Trophoblast cell (in vitro differentiated cells and primary cell): ENCODE measurements at regions not wholly inside any gene's neighbourhood (a gene's known extent, or its start where the extent isn't known, plus 50 kb on each side); places are given as distances from the start of the nearest gene placed in this dataset.

ENCODE experiments used
- DNase-seq, 2 donors: peaks; one replicate each; pipeline ENCODE4 v3.0.0-alpha.2; 2016
- H2AFZ ChIP-seq: 2 replicates; pipeline ENCODE4 v1.6.1; 2013; ENCODE audit warnings: low read length, moderate library complexity, mild to moderate bottlenecking; ENCODE audit not compliant: insufficient read depth, poor library complexity
- H2AK5ac ChIP-seq: 2 replicates; pipeline ENCODE4 v1.6.1; 2013; ENCODE audit warnings: mild to moderate bottlenecking, low read length
- H2BK120ac ChIP-seq: 2 replicates; pipeline ENCODE4 v1.6.1; 2013; ENCODE audit warnings: low read length, mild to moderate bottlenecking, moderate library complexity; ENCODE audit not compliant: insufficient read depth, poor library complexity
- H2BK12ac ChIP-seq: 2 replicates; pipeline ENCODE4 v1.6.1; 2013; ENCODE audit warnings: mild to moderate bottlenecking, low read length, moderate library complexity
- H2BK5ac ChIP-seq: 2 replicates; pipeline ENCODE4 v1.6.1; 2013; ENCODE audit warnings: low read length, low read depth, moderate library complexity, mild to moderate bottlenecking; ENCODE audit not compliant: poor library complexity
- H3K14ac ChIP-seq: 2 replicates; pipeline ENCODE4 v1.6.1; 2013; ENCODE audit warnings: mild to moderate bottlenecking, low read length
- H3K18ac ChIP-seq: 2 replicates; pipeline ENCODE4 v1.6.1; 2013; ENCODE audit warnings: mild to moderate bottlenecking, low read length
- H3K23ac ChIP-seq: 2 replicates; pipeline ENCODE4 v1.6.1; 2013; ENCODE audit warnings: low read length
- H3K27ac ChIP-seq: 2 replicates; pipeline ENCODE4 v1.5.1; 2013; ENCODE audit warnings: low read depth, mild to moderate bottlenecking, inconsistent platforms, low read length, moderate library complexity
- H3K27me3 ChIP-seq: 2 replicates; pipeline ENCODE4 v1.6.1; 2013; ENCODE audit warnings: inconsistent platforms, mild to moderate bottlenecking, low read length, moderate library complexity; ENCODE audit not compliant: insufficient read depth
- H3K36me3 ChIP-seq, 2 experiments: 1 replicate in 1 of 2; 2 replicates in 1 of 2; pipeline ENCODE4 v1.6.1; 2013; ENCODE audit warnings: low read length in 2 of 2, mild to moderate bottlenecking in 2 of 2, moderate library complexity in 1 of 2; ENCODE audit not compliant: insufficient read depth in 2 of 2, control insufficient read depth in 1 of 2
- H3K4ac ChIP-seq: 2 replicates; pipeline ENCODE4 v1.6.1; 2013; ENCODE audit warnings: low read depth, mild to moderate bottlenecking, low read length, moderate library complexity
- H3K4me1 ChIP-seq, 2 experiments: 1 replicate in 1 of 2; 2 replicates in 1 of 2; pipeline ENCODE4 v1.6.1; 2013; ENCODE audit warnings: low read length in 2 of 2, mild to moderate bottlenecking in 2 of 2, moderate library complexity in 1 of 2; ENCODE audit not compliant: insufficient read depth in 2 of 2, control insufficient read depth in 1 of 2
- H3K4me2 ChIP-seq: 2 replicates; pipeline ENCODE4 v1.6.1; 2013; ENCODE audit warnings: inconsistent platforms, mild to moderate bottlenecking, low read length, moderate library complexity
- H3K4me3 ChIP-seq: 2 replicates; pipeline ENCODE4 v1.5.1; 2013; ENCODE audit warnings: mild to moderate bottlenecking, low read depth, low read length, inconsistent platforms
- H3K79me1 ChIP-seq: one replicate; pipeline ENCODE4 v1.6.1; 2013; ENCODE audit warnings: low read length
- H3K79me2 ChIP-seq: 2 replicates; pipeline ENCODE4 v1.6.1; 2013; ENCODE audit warnings: low read length, mild to moderate bottlenecking; ENCODE audit not compliant: control insufficient read depth, insufficient read depth, poor library complexity
- H3K9ac ChIP-seq: 2 replicates; pipeline ENCODE4 v1.6.1; 2013; ENCODE audit warnings: mild to moderate bottlenecking, low read length
- H3K9me3 ChIP-seq: 2 replicates; pipeline ENCODE4 v1.6.1; 2013; ENCODE audit warnings: low read depth, mild to moderate bottlenecking, control low read depth, inconsistent platforms, low read length; ENCODE audit not compliant: insufficient read depth
- H4K12ac ChIP-seq: 2 replicates; pipeline ENCODE4 v1.6.1; 2013; ENCODE audit warnings: low read depth, mild to moderate bottlenecking, low read length, moderate library complexity
- H4K8ac ChIP-seq: 2 replicates; pipeline ENCODE4 v1.6.1; 2013; ENCODE audit warnings: low read depth, mild to moderate bottlenecking, low read length, moderate library complexity
- H4K91ac ChIP-seq: one replicate; pipeline ENCODE4 v1.6.1; 2013; ENCODE audit warnings: low read depth, mild to moderate bottlenecking, low read length, moderate library complexity
- WGBS: extraction: QIAGEN DNeasy Blood & Tissue Kit; methylation state at CpG from one replicate; pipeline ENCODE4 v1.1.7; 2013; ENCODE audit warnings: missing lambda C conversion rate; ENCODE audit not compliant: insufficient read length, insufficient coverage; ENCODE audit errors: extremely low coverage; 5-methylcytosine and 5-hydroxymethylcytosine counted together

DNA sequence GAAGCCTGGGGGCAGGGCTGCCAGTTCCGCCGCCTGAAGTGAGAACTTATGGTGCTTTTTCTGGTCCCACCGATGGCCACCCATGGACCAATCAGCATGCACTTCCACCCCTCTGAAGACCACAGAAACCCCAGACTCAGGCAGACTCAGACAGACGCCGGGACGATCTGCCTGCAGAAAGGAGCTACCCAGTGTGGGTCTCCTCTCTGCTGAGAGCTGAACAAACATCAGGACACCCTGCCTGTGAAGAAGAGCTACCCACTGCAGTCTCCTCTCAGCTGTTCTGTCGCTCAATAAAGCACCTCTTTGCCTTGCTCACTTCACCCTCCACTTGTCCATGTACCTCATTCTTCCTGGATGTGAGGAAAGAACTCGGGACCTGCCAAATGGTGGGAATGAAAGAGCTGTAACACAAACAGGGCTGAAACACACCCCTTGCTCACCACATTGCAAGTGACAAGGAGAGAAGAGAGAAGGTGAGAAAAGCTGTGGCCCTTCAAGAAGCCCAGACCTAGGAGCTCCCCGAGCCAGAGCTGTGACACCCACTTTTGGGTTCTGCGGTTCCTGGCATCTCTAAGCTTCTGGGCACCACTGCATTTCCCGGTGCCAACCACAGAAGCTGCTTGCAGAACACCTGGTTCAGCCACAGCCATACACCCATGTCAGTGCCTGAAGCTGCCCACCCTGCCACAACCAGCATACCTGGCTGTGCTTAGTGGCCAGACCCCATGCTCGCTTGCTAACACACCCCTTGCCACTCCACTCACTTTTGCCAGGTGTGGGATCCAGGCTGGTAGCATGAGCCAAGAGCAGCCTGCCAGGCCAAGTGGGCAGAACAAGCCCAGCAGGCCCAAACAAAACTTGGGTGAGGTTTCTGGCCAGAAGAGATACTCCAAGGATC lies 114.3 kb upstream of the TSLP start:
- Histone ChIP-seq H3K23ac (no peak overlapping the region), H2AFZ (no peak overlapping the region), H3K4me1 (no peaks in the 10 kb centered on the region), H2AK5ac (no peak overlapping the region), H3K36me3 (no peaks in the 10 kb centered on the region), H3K4ac (no peak overlapping the region), H3K27me3 (no peaks in the 10 kb centered on the region), H2BK120ac (no peak overlapping the region), H4K91ac (no peak overlapping the region), H3K27ac (no peak overlapping the region), H4K8ac (no peak overlapping the region), H3K9me3 (peaks cover 3% of the 10 kb centered on the region), H3K79me2 (no peaks in the 10 kb centered on the region), H3K4me2 (no peak overlapping the region), H3K4me3 (no peak overlapping the region), H4K12ac (no peak overlapping the region), H3K9ac (no peak overlapping the region), H3K14ac (no peak overlapping the region), H3K79me1 (no peaks in the 10 kb centered on the region), H3K18ac (no peak overlapping the region), H2BK5ac (no peak overlapping the region), H2BK12ac (no peak overlapping the region)
- DNase-seq: no peak
- WGBS: no CpG with 5 or more reads among the region's 12 CpGs

DNA sequence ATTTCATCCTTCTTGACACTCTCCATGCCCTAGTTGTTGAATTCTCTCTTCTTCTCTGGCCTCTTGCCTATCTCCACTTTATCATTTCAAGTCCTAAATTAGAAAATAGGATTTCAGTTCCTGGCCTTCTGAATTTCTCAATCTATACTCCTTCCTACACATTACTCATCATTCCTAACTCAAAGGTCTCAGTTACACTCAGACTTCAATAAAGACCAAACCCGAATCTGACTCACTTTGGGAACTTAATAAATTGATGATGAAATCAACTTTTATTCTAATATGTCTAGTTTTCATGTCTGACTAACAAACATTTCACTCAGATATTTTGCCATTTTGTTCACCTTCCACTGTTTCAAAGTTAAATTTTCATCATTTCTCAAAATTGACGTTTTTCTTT lies 113.6 kb upstream of the TSLP start:
- Histone ChIP-seq H4K12ac (no peak overlapping the region), H2BK120ac (no peak overlapping the region), H3K36me3 (no peaks in the 10 kb centered on the region), H3K23ac (no peak overlapping the region), H3K4me3 (no peak overlapping the region), H3K27me3 (no peaks in the 10 kb centered on the region), H3K4me1 (no peaks in the 10 kb centered on the region), H2AFZ (no peak overlapping the region), H3K79me2 (no peaks in the 10 kb centered on the region), H3K9ac (no peak overlapping the region), H3K9me3 (peaks cover 3% of the 10 kb centered on the region), H3K18ac (no peak overlapping the region), H3K4ac (no peak overlapping the region), H3K79me1 (no peaks in the 10 kb centered on the region), H2BK12ac (no peak overlapping the region), H2BK5ac (no peak overlapping the region), H4K8ac (no peak overlapping the region), H4K91ac (no peak overlapping the region), H3K4me2 (no peak overlapping the region), H2AK5ac (no peak overlapping the region), H3K27ac (no peak overlapping the region), H3K14ac (no peak overlapping the region)
- WGBS: no CpG with 5 or more reads among the region's 2 CpGs
- no peak for DNase-seq

DNA sequence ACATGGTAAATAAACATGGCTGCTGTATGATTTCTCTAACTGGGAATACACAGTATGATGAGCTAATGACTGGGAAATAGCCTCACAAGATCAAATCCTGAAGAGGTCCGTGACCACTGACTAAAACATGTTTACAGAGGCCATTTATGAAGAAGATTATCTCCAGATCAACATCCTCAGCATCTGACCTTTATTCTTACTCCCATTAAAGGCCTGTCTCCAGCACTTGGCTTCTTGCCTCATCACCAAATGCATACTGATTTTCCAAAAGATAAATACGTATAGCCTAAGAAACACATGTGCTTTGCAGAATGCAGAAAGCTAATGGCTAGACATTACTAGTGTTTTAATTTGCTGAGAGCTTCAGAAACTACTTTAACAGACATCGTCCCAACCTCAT lies 108.0 kb upstream of the TSLP start:
- H3K18ac ChIP-seq: no peak overlapping the region
- H3K27me3 ChIP-seq: no peaks in the 10 kb centered on the region
- no peak overlapping the region for H4K8ac ChIP-seq
- no peak overlapping the region for H2AK5ac ChIP-seq
- no peak overlapping the region for H3K27ac ChIP-seq
- DNase-seq: peak; percentile 52 to 90
- no peak overlapping the region for H3K4ac ChIP-seq
- H2AFZ ChIP-seq: no peak overlapping the region
- no peak overlapping the region for H4K91ac ChIP-seq
- no peak overlapping the region for H3K4me2 ChIP-seq
- H3K79me2 ChIP-seq: no peaks in the 10 kb centered on the region
- no peaks in the 10 kb centered on the region for H3K79me1 ChIP-seq
- no peak overlapping the region for H3K23ac ChIP-seq
- H4K12ac ChIP-seq: no peak overlapping the region
- no peaks in the 10 kb centered on the region for H3K36me3 ChIP-seq
- H2BK12ac ChIP-seq: no peak overlapping the region
- no peak overlapping the region for H3K9ac ChIP-seq
- H3K4me1 ChIP-seq: peaks cover 0 to 2% of the 10 kb centered on the region in 2 experiments
- no CpG with 5 or more reads among the region's 3 CpGs for WGBS
- H3K9me3 ChIP-seq: no peaks in the 10 kb centered on the region
- H2BK120ac ChIP-seq: no peak overlapping the region
- H3K4me3 ChIP-seq: no peak overlapping the region
- H2BK5ac ChIP-seq: no peak overlapping the region
- H3K14ac ChIP-seq: no peak overlapping the region

- Histone ChIP-seq H3K18ac (no peak overlapping the region), H2BK5ac (no peak overlapping the region), H3K9me3 (no peaks in the 10 kb centered on the region), H2AK5ac (no peak overlapping the region), H3K27ac (no peak overlapping the region), H3K23ac (no peak overlapping the region), H4K91ac (no peak overlapping the region), H3K4ac (no peak overlapping the region), H3K79me1 (no peaks in the 10 kb centered on the region), H2BK120ac (no peak overlapping the region), H3K4me2 (no peak overlapping the region), H3K36me3 (no peaks in the 10 kb centered on the region), H3K79me2 (no peaks in the 10 kb centered on the region), H3K9ac (no peak overlapping the region), H3K14ac (no peak overlapping the region), H3K4me3 (no peak overlapping the region), H3K27me3 (no peaks in the 10 kb centered on the region), H4K8ac (no peak overlapping the region), H3K4me1 (peaks cover 0 to 2% of the 10 kb centered on the region in 2 experiments), H2BK12ac (no peak overlapping the region), H4K12ac (no peak overlapping the region), H2AFZ (no peak overlapping the region)
- WGBS: no CpG with 5 or more reads among the region's 3 CpGs
- no peak for DNase-seq
These were observed 105.5 kb upstream of the TSLP start for GRCh38 chr5:110965773-110966581.
